DOHH2 (cell line): ENCODE measurements at regions not wholly inside any gene's neighbourhood (a gene's known extent, or its start where the extent isn't known, plus 50 kb on each side); places are given as distances from the start of the nearest gene placed in this dataset.

ENCODE experiments used
- H3F3A ChIP-seq: fragments of 200-600 bp; sonication (generic), shearing (Covaris generic); 2 replicates; pipeline ENCODE4 v1.6.0; 2016; ENCODE audit warnings: antibody characterized with exemption, mild to moderate bottlenecking; ENCODE audit not compliant: control insufficient read depth, insufficient read depth
- H3K27ac ChIP-seq: fragments of 200-600 bp; sonication (generic); 2 replicates; pipeline ENCODE4 v1.5.1; 2014; ENCODE audit warnings: low read depth, mild to moderate bottlenecking, low read length, moderate library complexity
- H3K27me3 ChIP-seq: fragments of 200-600 bp; sonication (generic); 2 replicates; pipeline ENCODE4 v1.6.1; 2014; ENCODE audit warnings: mild to moderate bottlenecking, low read length, mixed read lengths; ENCODE audit not compliant: control insufficient read depth
- H3K36me3 ChIP-seq: fragments of 200-600 bp; sonication (generic); 2 replicates; pipeline ENCODE4 v1.6.1; 2014; ENCODE audit warnings: mild to moderate bottlenecking, low read length, moderate library complexity, mixed read lengths; ENCODE audit not compliant: control insufficient read depth
- H3K4me1 ChIP-seq: fragments of 200-600 bp; sonication (generic); 2 replicates; pipeline ENCODE4 v1.6.1; 2014; ENCODE audit warnings: mild to moderate bottlenecking, low read length, mixed read lengths; ENCODE audit not compliant: control insufficient read depth
- H3K4me2 ChIP-seq: fragments of 200-600 bp; sonication (generic); 2 replicates; pipeline ENCODE4 v1.6.0; 2014; ENCODE audit warnings: mild to moderate bottlenecking, low read length, moderate library complexity
- H3K4me3 ChIP-seq: fragments of 200-600 bp; sonication (generic); 2 replicates; pipeline ENCODE4 v1.5.1; 2014; ENCODE audit warnings: mild to moderate bottlenecking, low read length, mixed read lengths
- H3K79me2 ChIP-seq: fragments of 200-600 bp; sonication (generic); 2 replicates; pipeline ENCODE4 v1.6.1; 2014; ENCODE audit warnings: mild to moderate bottlenecking, low read length, mixed read lengths; ENCODE audit not compliant: control insufficient read depth
- H3K9me2 ChIP-seq: fragments of 200-600 bp; sonication (generic); replicated peaks from 2 replicates; pipeline ENCODE4 v1.6.1; 2014; ENCODE audit warnings: mild to moderate bottlenecking, low read length, mixed read lengths; ENCODE audit not compliant: control insufficient read depth
- H3K9me3 ChIP-seq: fragments of 200-600 bp; sonication (generic); 2 replicates; pipeline ENCODE4 v1.6.1; 2014; ENCODE audit warnings: antibody characterized with exemption, low read length, mixed read lengths; ENCODE audit not compliant: control insufficient read depth, insufficient read depth
- H4K20me1 ChIP-seq: fragments of 200-600 bp; sonication (generic); 2 replicates; pipeline ENCODE4 v1.6.0; 2014; ENCODE audit warnings: low read depth, mild to moderate bottlenecking, antibody characterized with exemption, low read length, moderate library complexity; ENCODE audit not compliant: control insufficient read depth, insufficient read depth
- EZH2phosphoT487 ChIP-seq: fragments of 200-600 bp; sonication (generic); IDR thresholded peaks from 2 replicates; pipeline ENCODE4 v1.6.1; 2017; ENCODE audit warnings: borderline replicate concordance, mild to moderate bottlenecking, antibody characterized with exemption, low read length, moderate library complexity, mixed read lengths
- TF ChIP-seq, protein P1 (sequence below): fragments of 200-600 bp; sonication (generic); IDR thresholded peaks from one replicate; pipeline ENCODE4 v1.5.1; 2014; ENCODE audit warnings: antibody characterized with exemption, mild to moderate bottlenecking, low read depth, low read length; ENCODE audit not compliant: poor library complexity, severe bottlenecking

- Histone ChIP-seq H3K27ac (no peak overlapping the region), H3K36me3 (no peaks in the 10 kb centered on the region), H3F3A (no peaks in the 10 kb centered on the region), H3K27me3 (no peaks in the 10 kb centered on the region), H3K9me2 (no peaks in the 10 kb centered on the region), H3K4me2 (no peak overlapping the region), H3K4me3 (no peak overlapping the region), H3K79me2 (no peaks in the 10 kb centered on the region), H3K9me3 (no peaks in the 10 kb centered on the region), H3K4me1 (no peaks in the 10 kb centered on the region), H4K20me1 (no peaks in the 10 kb centered on the region)
- TF ChIP-seq EZH2phosphoT487 = no peak
- TF ChIP-seq, protein P1, sequence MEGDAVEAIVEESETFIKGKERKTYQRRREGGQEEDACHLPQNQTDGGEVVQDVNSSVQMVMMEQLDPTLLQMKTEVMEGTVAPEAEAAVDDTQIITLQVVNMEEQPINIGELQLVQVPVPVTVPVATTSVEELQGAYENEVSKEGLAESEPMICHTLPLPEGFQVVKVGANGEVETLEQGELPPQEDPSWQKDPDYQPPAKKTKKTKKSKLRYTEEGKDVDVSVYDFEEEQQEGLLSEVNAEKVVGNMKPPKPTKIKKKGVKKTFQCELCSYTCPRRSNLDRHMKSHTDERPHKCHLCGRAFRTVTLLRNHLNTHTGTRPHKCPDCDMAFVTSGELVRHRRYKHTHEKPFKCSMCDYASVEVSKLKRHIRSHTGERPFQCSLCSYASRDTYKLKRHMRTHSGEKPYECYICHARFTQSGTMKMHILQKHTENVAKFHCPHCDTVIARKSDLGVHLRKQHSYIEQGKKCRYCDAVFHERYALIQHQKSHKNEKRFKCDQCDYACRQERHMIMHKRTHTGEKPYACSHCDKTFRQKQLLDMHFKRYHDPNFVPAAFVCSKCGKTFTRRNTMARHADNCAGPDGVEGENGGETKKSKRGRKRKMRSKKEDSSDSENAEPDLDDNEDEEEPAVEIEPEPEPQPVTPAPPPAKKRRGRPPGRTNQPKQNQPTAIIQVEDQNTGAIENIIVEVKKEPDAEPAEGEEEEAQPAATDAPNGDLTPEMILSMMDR = no peak
These were observed 818.4 kb downstream of the SOCS6 start for GRCh38 chr18:71107244-71107643.

DNA sequence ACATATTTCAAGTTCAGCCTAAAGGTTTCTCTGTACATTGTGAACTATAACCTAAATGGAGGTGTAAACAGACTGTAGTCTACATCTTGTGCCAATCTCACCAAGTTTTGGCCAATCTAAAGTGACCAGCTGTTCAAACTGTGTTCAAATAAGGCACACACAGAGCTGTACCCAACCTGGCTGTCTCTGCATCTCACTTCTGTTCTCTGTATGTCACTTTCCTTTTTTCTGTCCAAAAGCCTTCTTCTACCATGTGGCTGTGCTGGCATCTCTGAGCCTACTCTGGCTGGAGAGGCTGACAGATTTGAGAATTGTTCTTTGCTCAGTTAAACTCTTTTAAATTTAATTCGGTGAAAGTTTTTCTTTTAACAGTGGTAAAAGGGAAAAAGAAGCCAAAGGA lies 817.9 kb downstream of the SOCS6 start:
- Histone ChIP-seq H3K9me3 (no peaks in the 10 kb centered on the region), H3K4me3 (no peak overlapping the region), H3K9me2 (no peaks in the 10 kb centered on the region), H3K27me3 (no peaks in the 10 kb centered on the region), H3K79me2 (no peaks in the 10 kb centered on the region), H3K27ac (no peak overlapping the region), H3K4me1 (no peaks in the 10 kb centered on the region), H3K4me2 (no peak overlapping the region), H3F3A (no peaks in the 10 kb centered on the region), H3K36me3 (no peaks in the 10 kb centered on the region), H4K20me1 (no peaks in the 10 kb centered on the region)
- TF ChIP-seq, protein P1 = no peak
- TF ChIP-seq EZH2phosphoT487 = no peak

- no peaks in the 10 kb centered on the region for H3K9me2 ChIP-seq
- no peaks in the 10 kb centered on the region for H3F3A ChIP-seq
- TF ChIP-seq, protein P1 = no peak
- no peak for TF ChIP-seq EZH2phosphoT487
- no peaks in the 10 kb centered on the region for H3K27me3 ChIP-seq
- no peaks in the 10 kb centered on the region for H4K20me1 ChIP-seq
- no peaks in the 10 kb centered on the region for H3K36me3 ChIP-seq
- no peaks in the 10 kb centered on the region for H3K79me2 ChIP-seq
- H3K4me3 ChIP-seq = no peak overlapping the region
- H3K4me1 ChIP-seq = no peaks in the 10 kb centered on the region
- H3K27ac ChIP-seq = no peak overlapping the region
- H3K9me3 ChIP-seq = no peaks in the 10 kb centered on the region
- no peak overlapping the region for H3K4me2 ChIP-seq
These were observed 817.2 kb downstream of the SOCS6 start for GRCh38 chr18:71105994-71106546.
